Large intestine (tissue), 3 donors: ENCODE measurements at regions not wholly inside any gene's neighbourhood (a gene's known extent, or its start where the extent isn't known, plus 50 kb on each side); places are given as distances from the start of the nearest gene placed in this dataset.

Source experiments
- DNase-seq, 2 donors: peaks; one replicate each; pipeline versions ENCODE4 v3.0.0 to v3.0.0-alpha.2; 2013
- H3K27ac ChIP-seq: one replicate; pipeline ENCODE4 v1.5.1; 2013; ENCODE audit warnings: low read length
- H3K27me3 ChIP-seq: 2 replicates; pipeline ENCODE4 v1.6.1; 2013; ENCODE audit warnings: low read length; ENCODE audit not compliant: control insufficient read depth, insufficient read depth
- H3K36me3 ChIP-seq: 2 replicates; pipeline ENCODE4 v1.6.1; 2013; ENCODE audit warnings: low read length; ENCODE audit not compliant: control insufficient read depth, insufficient read depth
- H3K4me1 ChIP-seq: one replicate; pipeline ENCODE4 v1.6.1; 2013; ENCODE audit warnings: low read length; ENCODE audit not compliant: control insufficient read depth, insufficient read depth
- H3K4me3 ChIP-seq: one replicate; pipeline ENCODE4 v1.5.1; 2013; ENCODE audit warnings: low read length
- H3K9me3 ChIP-seq: one replicate; pipeline ENCODE4 v1.6.1; 2013; ENCODE audit warnings: mild to moderate bottlenecking, low read depth, low read length, moderate library complexity; ENCODE audit not compliant: control insufficient read depth
- WGBS: methylation state at CpG from one replicate; pipeline ENCODE4 v1.1.5; 2013; ENCODE audit warnings: low lambda C conversion rate; ENCODE audit not compliant: insufficient coverage; 5-methylcytosine and 5-hydroxymethylcytosine counted together

DNA sequence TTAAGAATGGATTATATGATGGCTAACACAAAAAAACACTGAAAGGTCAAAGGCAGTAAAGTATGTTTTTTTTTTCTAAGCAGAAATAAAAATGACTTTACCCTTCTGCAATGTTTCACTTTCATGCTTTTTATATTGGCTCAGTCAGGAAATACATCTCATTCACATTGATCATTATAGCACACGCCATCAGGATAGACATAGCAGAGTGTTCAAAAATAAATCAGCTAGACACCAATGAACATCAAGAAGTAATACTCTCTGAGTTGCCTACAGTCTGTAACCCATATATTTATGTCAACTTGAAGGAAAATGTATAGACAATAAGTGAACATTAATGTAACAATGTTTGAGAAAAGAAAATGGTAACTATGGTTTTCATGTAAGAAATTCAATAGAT is 535.2 kb upstream of the EPHA7 start:
- no CpG with 5 or more reads among the region's 1 CpG for WGBS

DNA sequence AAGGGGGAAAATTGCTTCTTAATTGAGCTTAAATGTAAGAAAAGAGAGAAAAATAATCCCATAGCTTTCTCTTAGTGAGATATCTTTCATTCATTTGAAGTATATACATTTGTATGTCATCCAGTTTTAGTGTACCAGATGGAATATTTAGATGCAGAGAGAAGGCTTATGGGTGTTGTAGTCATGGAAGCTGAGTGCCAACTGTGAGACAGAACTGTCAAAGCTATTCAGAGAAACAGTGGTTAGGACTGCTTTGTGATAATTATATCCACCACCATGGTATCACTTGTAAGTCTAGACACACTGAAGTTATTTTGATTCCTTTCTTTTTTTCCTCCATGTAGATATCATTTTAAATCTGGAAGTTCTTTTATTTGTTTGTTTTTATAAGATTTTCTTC is 524.3 kb upstream of the EPHA7 start:
- Histone ChIP-seq H3K4me1 (no peaks in the 10 kb centered on the region), H3K27ac (no peak overlapping the region), H3K9me3 (no peaks in the 10 kb centered on the region), H3K36me3 (no peaks in the 10 kb centered on the region), H3K4me3 (no peak overlapping the region), H3K27me3 (no peaks in the 10 kb centered on the region)
- DNase-seq, result no peak

More for the DNA sequence above, 535.2 kb upstream of the EPHA7 start:
- H3K4me1 ChIP-seq, result no peaks in the 10 kb centered on the region
- no peaks in the 10 kb centered on the region for H3K36me3 ChIP-seq
- no peaks in the 10 kb centered on the region for H3K9me3 ChIP-seq
- no peak overlapping the region for H3K4me3 ChIP-seq
- no peak for DNase-seq
- H3K27ac ChIP-seq, result no peak overlapping the region
- no peaks in the 10 kb centered on the region for H3K27me3 ChIP-seq

- no peak overlapping the region for H3K4me3 ChIP-seq
- H3K36me3 ChIP-seq, result no peaks in the 10 kb centered on the region
- no peaks in the 10 kb centered on the region for H3K9me3 ChIP-seq
- H3K27ac ChIP-seq, result no peak overlapping the region
- H3K27me3 ChIP-seq, result no peaks in the 10 kb centered on the region
- no peaks in the 10 kb centered on the region for H3K4me1 ChIP-seq
- 63% methylated on average over 1 of the region's 2 CpGs for WGBS
- DNase-seq, result no peak
Measured at GRCh38 chr6:93940381-93940780, 521.0 kb upstream of the EPHA7 start.

GRCh38 chr6:93932175-93932574 is 512.8 kb upstream of the EPHA7 start:
- H3K4me1 ChIP-seq, result no peaks in the 10 kb centered on the region
- 50% methylated on average over 2 of the region's 2 CpGs for WGBS

GRCh38 chr6:93927731-93928130 is 508.4 kb upstream of the EPHA7 start:
- no peak for DNase-seq
- Histone ChIP-seq H3K36me3 (no peaks in the 10 kb centered on the region), H3K4me3 (no peak overlapping the region), H3K27me3 (no peaks in the 10 kb centered on the region), H3K27ac (no peak overlapping the region), H3K9me3 (no peaks in the 10 kb centered on the region), H3K4me1 (no peaks in the 10 kb centered on the region)
- 96% methylated on average over 3 of the region's 5 CpGs for WGBS

More at GRCh38 chr6:93932175-93932574, 512.8 kb upstream of the EPHA7 start:
- H3K27me3 ChIP-seq, result no peaks in the 10 kb centered on the region
- no peak for DNase-seq
- no peak overlapping the region for H3K4me3 ChIP-seq
- H3K27ac ChIP-seq, result no peak overlapping the region
- H3K9me3 ChIP-seq, result no peaks in the 10 kb centered on the region
- H3K36me3 ChIP-seq, result no peaks in the 10 kb centered on the region

DNA sequence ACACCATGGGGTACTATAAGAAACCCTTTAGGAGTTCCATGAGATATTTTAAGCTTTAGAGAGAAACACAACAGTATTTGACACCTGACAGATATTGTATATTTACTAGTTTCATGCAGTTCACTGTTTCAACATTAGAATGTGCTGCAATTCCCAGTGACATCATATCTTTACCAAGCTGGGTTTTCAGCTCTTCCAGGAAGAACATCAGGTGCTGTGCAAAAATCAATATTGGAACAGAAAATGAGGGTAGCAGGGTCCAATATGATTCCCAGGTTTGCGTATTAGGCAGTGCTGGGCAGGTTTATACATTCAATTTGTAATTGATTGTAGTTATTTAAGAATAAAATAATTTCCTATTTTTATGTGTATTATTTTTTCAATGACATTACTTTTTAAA is 500.0 kb upstream of the EPHA7 start:
- Histone ChIP-seq H3K36me3 (no peaks in the 10 kb centered on the region), H3K4me3 (no peak overlapping the region), H3K4me1 (no peaks in the 10 kb centered on the region), H3K9me3 (no peaks in the 10 kb centered on the region), H3K27me3 (no peaks in the 10 kb centered on the region), H3K27ac (no peak overlapping the region)
- no peak for DNase-seq
- WGBS, result no CpG with 5 or more reads among the region's 1 CpG

DNA sequence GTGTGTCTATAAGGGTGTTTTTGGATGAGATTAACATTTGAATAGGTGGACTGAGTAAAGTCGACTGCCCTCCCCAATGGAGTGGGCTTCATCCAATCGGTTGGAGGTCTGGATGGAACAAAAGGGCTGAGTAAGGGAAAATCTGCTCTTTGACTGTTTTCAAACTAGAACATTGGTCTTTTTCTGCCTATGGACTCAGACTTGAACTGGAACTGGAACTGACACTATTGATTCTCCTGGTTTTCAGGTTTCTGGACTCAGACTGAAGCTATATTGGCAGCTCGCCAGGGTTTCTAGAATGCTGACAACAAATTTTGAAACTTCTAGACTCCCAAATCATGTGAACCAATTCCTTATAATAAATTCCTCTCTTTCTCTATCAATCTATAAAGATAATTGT is 498.9 kb upstream of the EPHA7 start:
- H3K27ac ChIP-seq, result no peak overlapping the region
- no peaks in the 10 kb centered on the region for H3K27me3 ChIP-seq
- DNase-seq, result no peak
- no peaks in the 10 kb centered on the region for H3K36me3 ChIP-seq
- H3K9me3 ChIP-seq, result no peaks in the 10 kb centered on the region
- H3K4me1 ChIP-seq, result no peaks in the 10 kb centered on the region
- H3K4me3 ChIP-seq, result no peak overlapping the region
- WGBS, result 100% methylated on average over 2 of the region's 3 CpGs

GRCh38 chr6:93917216-93917615 is 497.9 kb upstream of the EPHA7 start:
- Histone ChIP-seq H3K27me3 (no peaks in the 10 kb centered on the region), H3K36me3 (no peaks in the 10 kb centered on the region), H3K4me1 (no peaks in the 10 kb centered on the region), H3K9me3 (no peaks in the 10 kb centered on the region), H3K4me3 (no peak overlapping the region), H3K27ac (no peak overlapping the region)
- DNase-seq, result no peak
- WGBS, result no CpG with 5 or more reads among the region's 1 CpG

GRCh38 chr6:93916716-93917115 is 497.4 kb upstream of the EPHA7 start:
- Histone ChIP-seq H3K36me3 (no peaks in the 10 kb centered on the region), H3K4me3 (no peak overlapping the region), H3K27me3 (no peaks in the 10 kb centered on the region), H3K9me3 (no peaks in the 10 kb centered on the region), H3K4me1 (no peaks in the 10 kb centered on the region), H3K27ac (no peak overlapping the region)
- no CpG with 5 or more reads among the region's 1 CpG for WGBS
- DNase-seq, result no peak

DNA sequence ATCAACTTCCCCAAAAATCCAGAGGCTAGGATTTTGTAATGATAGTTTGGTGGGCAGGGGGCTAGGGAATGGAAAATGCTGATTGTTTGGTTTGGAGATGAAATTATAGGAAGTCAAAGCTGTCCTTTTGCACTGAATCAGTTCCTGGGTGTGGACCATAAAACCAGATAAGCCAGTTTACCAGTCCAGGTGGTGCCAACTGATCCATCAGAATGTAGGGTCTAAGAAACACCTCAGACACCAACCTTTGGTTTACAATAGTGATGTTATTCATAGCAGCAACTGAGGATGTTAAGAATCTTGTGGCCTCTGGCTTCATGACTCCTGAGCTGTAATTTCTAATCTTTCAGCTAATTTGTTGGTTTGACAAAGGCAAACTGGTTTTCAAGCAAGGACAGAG is 496.6 kb upstream of the EPHA7 start:
- Histone ChIP-seq H3K4me3 (no peak overlapping the region), H3K27me3 (no peaks in the 10 kb centered on the region), H3K36me3 (no peaks in the 10 kb centered on the region), H3K4me1 (no peaks in the 10 kb centered on the region), H3K9me3 (no peaks in the 10 kb centered on the region), H3K27ac (no peak overlapping the region)
- DNase-seq, result no peak

GRCh38 chr6:93902517-93902916 is 483.2 kb upstream of the EPHA7 start:
- DNase-seq, result no peak
- H3K4me3 ChIP-seq, result no peak overlapping the region
- no peaks in the 10 kb centered on the region for H3K27me3 ChIP-seq
- no peaks in the 10 kb centered on the region for H3K4me1 ChIP-seq
- no peak overlapping the region for H3K27ac ChIP-seq
- no peaks in the 10 kb centered on the region for H3K9me3 ChIP-seq
- H3K36me3 ChIP-seq, result no peaks in the 10 kb centered on the region
- no CpG with 5 or more reads among the region's 5 CpGs for WGBS
